22Rv1 (cell line): ENCODE measurements at regions not wholly inside any gene's neighbourhood (a gene's known extent, or its start where the extent isn't known, plus 50 kb on each side); places are given as distances from the start of the nearest gene placed in this dataset.

Source experiments
- ZFX ChIP-seq: fragments of 450-650 bp; IDR thresholded peaks from 2 replicates; pipeline ENCODE4 v1.6.1; 2017; ENCODE audit warnings: antibody characterized with exemption, borderline replicate concordance
- TF ChIP-seq, protein P1 (sequence below): fragments of 450-650 bp; IDR thresholded peaks from 2 replicates; pipeline ENCODE4 v1.5.1; 2017; ENCODE audit warnings: mild to moderate bottlenecking

DNA sequence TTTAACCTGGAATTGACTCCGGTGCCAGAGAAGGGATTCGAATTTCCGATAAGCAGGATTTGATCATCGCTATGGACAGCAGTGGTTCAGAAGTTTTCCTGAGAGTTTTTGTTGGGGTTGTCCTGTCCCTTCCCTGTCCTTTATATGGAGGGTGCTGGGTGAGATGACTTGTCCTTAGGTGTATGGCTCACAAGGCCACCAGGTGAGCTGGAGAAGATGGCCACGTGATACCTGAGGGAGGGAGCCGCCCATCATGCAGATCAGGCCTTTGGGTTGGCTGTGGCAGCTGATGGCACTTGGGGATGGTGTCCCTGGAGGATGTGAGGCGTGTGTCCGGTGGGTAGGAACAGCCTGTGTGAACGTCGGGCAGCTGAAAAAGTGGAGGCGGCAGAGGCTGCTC, 187.7 kb downstream of the PTPN20 start:
- TF ChIP-seq, protein P1, sequence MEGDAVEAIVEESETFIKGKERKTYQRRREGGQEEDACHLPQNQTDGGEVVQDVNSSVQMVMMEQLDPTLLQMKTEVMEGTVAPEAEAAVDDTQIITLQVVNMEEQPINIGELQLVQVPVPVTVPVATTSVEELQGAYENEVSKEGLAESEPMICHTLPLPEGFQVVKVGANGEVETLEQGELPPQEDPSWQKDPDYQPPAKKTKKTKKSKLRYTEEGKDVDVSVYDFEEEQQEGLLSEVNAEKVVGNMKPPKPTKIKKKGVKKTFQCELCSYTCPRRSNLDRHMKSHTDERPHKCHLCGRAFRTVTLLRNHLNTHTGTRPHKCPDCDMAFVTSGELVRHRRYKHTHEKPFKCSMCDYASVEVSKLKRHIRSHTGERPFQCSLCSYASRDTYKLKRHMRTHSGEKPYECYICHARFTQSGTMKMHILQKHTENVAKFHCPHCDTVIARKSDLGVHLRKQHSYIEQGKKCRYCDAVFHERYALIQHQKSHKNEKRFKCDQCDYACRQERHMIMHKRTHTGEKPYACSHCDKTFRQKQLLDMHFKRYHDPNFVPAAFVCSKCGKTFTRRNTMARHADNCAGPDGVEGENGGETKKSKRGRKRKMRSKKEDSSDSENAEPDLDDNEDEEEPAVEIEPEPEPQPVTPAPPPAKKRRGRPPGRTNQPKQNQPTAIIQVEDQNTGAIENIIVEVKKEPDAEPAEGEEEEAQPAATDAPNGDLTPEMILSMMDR = no peak
- no peak for TF ChIP-seq ZFX
